HG02884 (cell line): ENCODE measurements at regions not wholly inside any gene's neighbourhood (a gene's known extent, or its start where the extent isn't known, plus 50 kb on each side); places are given as distances from the start of the nearest gene placed in this dataset.

ENCODE experiments used
- ATAC-seq: cut with Tn5 transposase; IDR thresholded peaks from one replicate; pipeline ENCODE4 v1.9.1; 2021; ENCODE audit warnings: mild to moderate bottlenecking, moderate library complexity; ENCODE audit not compliant: unreplicated experiment

DNA sequence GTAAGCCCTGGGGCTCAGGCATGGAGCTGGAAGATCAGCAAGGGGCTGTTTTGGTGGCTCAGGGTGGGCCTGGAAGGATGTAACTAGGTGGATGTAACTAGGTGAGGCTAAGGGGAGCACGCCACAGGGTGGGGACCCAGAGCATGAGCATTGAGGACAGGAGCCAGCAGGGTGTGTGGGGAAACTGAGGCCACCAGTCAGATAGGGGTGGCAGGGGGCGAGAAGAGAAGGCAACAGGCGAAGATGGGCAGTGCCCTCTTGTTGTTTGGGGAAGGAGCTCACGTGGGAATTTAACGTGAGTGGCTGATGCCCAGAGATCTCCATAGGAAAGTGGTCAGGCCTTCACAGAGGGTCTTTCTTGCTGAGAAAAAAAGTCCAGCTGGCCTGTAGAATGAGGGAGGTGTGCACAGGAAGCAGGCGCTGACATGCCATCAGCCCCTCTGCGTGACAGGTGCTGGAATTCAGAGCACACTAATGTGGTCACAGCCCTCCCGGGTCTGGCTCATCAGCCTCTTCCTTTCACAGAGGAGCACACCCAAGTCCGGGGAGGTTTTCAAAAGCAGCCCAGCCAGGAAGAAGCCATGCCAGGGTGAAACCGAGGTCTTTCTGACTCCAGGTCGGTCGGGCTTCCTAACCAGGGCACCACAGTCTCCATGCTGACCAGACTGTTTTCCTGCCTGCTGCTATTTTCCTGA, 54.6 kb upstream of the PAX6 start:
- no peak for ATAC-seq

- no peak for ATAC-seq
These were observed 52.2 kb upstream of the PAX6 start for GRCh38 chr11:31863170-31863832.

DNA sequence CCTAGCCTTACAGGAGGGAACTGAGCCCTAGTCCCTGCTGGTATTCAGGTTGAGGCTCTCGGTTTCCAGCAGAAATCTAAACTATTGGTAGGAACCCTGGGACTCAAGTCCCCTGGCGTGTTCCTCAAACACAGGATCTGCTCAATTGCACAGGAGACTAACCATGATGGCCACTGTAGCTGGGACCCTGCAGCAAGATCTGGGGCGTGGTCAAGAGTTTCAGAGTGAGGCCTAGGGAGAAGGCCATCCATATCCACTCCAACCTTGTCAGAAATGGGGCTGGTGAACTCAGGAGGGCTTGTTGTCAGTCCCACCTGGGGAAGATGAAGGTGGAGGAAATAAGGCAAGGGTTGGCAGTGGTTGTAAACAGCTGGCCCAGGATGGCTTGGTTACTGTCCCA, 49.9 kb upstream of the PAX6 start:
- ATAC-seq = no peak
